ENCODE measurements at regions not wholly inside any gene's neighbourhood (a gene's known extent, or its start where the extent isn't known, plus 50 kb on each side); places are given as distances from the start of the nearest gene placed in this dataset.

GRCh38 chr10:20670579-20670978 is 226.5 kb downstream of the NEBL start:
- TF ChIP-seq CTCF (optimal IDR thresholded peaks at IDR 0.05 in 1 of 3, IDR thresholded peaks at IDR 0.05 in 1 of 3, conservative IDR thresholded peaks at IDR 0.05 in 1 of 3; ENCODE audit: extremely low read depth in 1 of 3, insufficient read depth in 2 of 3, low read length in 3 of 3) (no peak), EZH2 (IDR thresholded peaks at IDR 0.05; ENCODE audit: low read length) (no peak)

All from keratinocyte (primary cell).